OCI-LY7 (cell line): ENCODE measurements at regions not wholly inside any gene's neighbourhood (a gene's known extent, or its start where the extent isn't known, plus 50 kb on each side); places are given as distances from the start of the nearest gene placed in this dataset.

Source experiments
- BruUV-seq: library from RNA; stranded (reverse); fragments of 400-500 nt; replicated peaks from 2 replicates; lab custom pipeline; 2021; lab: Mats Ljungman, UMichigan
- CTCF ChIA-PET: fragments of 300-600 bp; sonication (Branson Sonifier 250); formaldehyde crosslinking; loops from one replicate; lab custom pipeline; 2022; ENCODE audit warnings: antibody characterized with exemption; ENCODE audit not compliant: unreplicated experiment; lab: Charles Lee
- POLR2A ChIA-PET: fragments of 300-600 bp; sonication (Branson Sonifier 250); formaldehyde crosslinking; loops from one replicate; lab custom pipeline; 2022; ENCODE audit warnings: antibody characterized with exemption; lab: Charles Lee
- DNase-seq: peaks from one replicate; pipeline ENCODE4 v3.0.0-alpha.2; 2015; ENCODE audit warnings: low spot score
- H2AFZ ChIP-seq: fragments of 200-600 bp; sonication (generic), shearing (Covaris generic); 2 replicates; pipeline ENCODE4 v1.6.1; 2014; ENCODE audit warnings: mild to moderate bottlenecking, antibody characterized with exemption, low read length, moderate library complexity
- H3K27ac ChIP-seq: fragments of 200-600 bp; sonication (generic); 2 replicates; pipeline ENCODE4 v1.5.1; 2014; ENCODE audit warnings: mixed run types, low read depth, mild to moderate bottlenecking, moderate library complexity, low read length, inconsistent platforms; ENCODE audit not compliant: poor library complexity, severe bottlenecking
- H3K36me3 ChIP-seq: fragments of 200-600 bp; sonication (generic); 2 replicates; pipeline ENCODE4 v1.6.1; 2014; ENCODE audit warnings: mild to moderate bottlenecking, antibody characterized with exemption, low read length, moderate library complexity, mixed read lengths; ENCODE audit not compliant: insufficient read depth
- H3K4me1 ChIP-seq: fragments of 200-600 bp; sonication (generic); 2 replicates; pipeline ENCODE4 v1.5.1; 2014; ENCODE audit warnings: mild to moderate bottlenecking, low read length; ENCODE audit not compliant: insufficient read depth, poor library complexity, severe bottlenecking
- H3K4me2 ChIP-seq: fragments of 200-600 bp; sonication (generic); 2 replicates; pipeline ENCODE4 v1.6.1; 2014; ENCODE audit warnings: mild to moderate bottlenecking, low read length
- H3K4me3 ChIP-seq: fragments of 200-600 bp; sonication (generic); 2 replicates; pipeline ENCODE4 v1.5.1; 2014; ENCODE audit warnings: mild to moderate bottlenecking, low read depth, low read length; ENCODE audit not compliant: poor library complexity, severe bottlenecking
- H3K79me2 ChIP-seq: fragments of 200-600 bp; sonication (generic); 2 replicates; pipeline ENCODE4 v1.6.1; 2016; ENCODE audit warnings: low read depth, mild to moderate bottlenecking, low read length, moderate library complexity, mixed read lengths; ENCODE audit not compliant: insufficient read depth
- H3K9me2 ChIP-seq: fragments of 200-600 bp; sonication (generic); 2 replicates; pipeline ENCODE4 v1.6.1; 2016; ENCODE audit warnings: mild to moderate bottlenecking, low read length, mixed read lengths; ENCODE audit not compliant: insufficient read depth
- H3K9me3 ChIP-seq: fragments of 200-600 bp; sonication (generic); 2 replicates; pipeline ENCODE4 v1.6.1; 2014; ENCODE audit warnings: mild to moderate bottlenecking, mixed run types, low read length, mixed read lengths
- H4K20me1 ChIP-seq: fragments of 200-600 bp; sonication (generic); 2 replicates; pipeline ENCODE4 v1.6.1; 2014; ENCODE audit warnings: mild to moderate bottlenecking, antibody characterized with exemption, low read length, moderate library complexity, mixed read lengths; ENCODE audit not compliant: insufficient read depth
- EZH2phosphoT487 ChIP-seq: fragments of 200-600 bp; sonication (generic); IDR thresholded peaks from 2 replicates; pipeline ENCODE4 v1.6.1; 2018; ENCODE audit warnings: low read depth, borderline replicate concordance, mild to moderate bottlenecking, mixed run types, antibody characterized with exemption, low read length, moderate library complexity, mixed read lengths
- intact Hi-C: fragments of 100-400 bp; cut with micrococcal nuclease; formaldehyde crosslinking; loops from one replicate; pipeline ENCODE4 v1.10.0; 2022; ENCODE audit not compliant: unreplicated experiment
- TF ChIP-seq, protein P1 (sequence below): fragments of 200-600 bp; sonication (generic); conservative IDR thresholded peaks from 2 replicates; pipeline ENCODE4 v1.5.1; 2014; ENCODE audit warnings: mild to moderate bottlenecking, antibody characterized with exemption, low read length, moderate library complexity, mixed read lengths

DNA sequence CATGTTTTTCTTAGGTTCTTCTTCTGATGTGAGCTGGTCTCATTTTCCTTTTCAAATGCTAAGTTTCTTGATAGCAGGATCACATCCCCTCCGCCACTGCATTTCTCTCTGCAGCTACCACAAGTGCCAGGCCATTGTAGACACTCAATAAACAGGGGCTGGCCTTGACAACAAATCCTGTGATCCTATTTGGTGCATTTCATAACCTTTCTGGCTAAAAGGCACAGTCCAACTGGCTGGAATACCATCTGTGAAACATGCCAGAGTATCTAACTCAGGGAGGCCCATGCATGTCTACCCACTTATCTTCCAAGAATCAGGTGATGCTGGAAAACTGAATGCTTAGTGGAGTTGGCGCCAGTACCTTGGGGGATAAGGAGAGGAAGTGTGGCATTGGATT is 85.2 kb upstream of the NR2F2 start:
- no peaks in the 10 kb centered on the region for H3K9me3 ChIP-seq
- no peaks in the 10 kb centered on the region for H4K20me1 ChIP-seq
- BruUV-seq, result no TSS peak
- no peak for DNase-seq
- no peak overlapping the region for H3K4me2 ChIP-seq
- ChIA-PET POLR2A (no interaction called here), CTCF (no interaction called here)
- no peaks in the 10 kb centered on the region for H3K9me2 ChIP-seq
- no peak overlapping the region for H3K27ac ChIP-seq
- no peaks in the 10 kb centered on the region for H3K36me3 ChIP-seq
- no peak overlapping the region for H2AFZ ChIP-seq
- intact Hi-C loops, result no loop called here
- no peaks in the 10 kb centered on the region for H3K79me2 ChIP-seq
- H3K4me1 ChIP-seq, result no peaks in the 10 kb centered on the region
- no peak overlapping the region for H3K4me3 ChIP-seq
- no peak for TF ChIP-seq EZH2phosphoT487
- TF ChIP-seq, protein P1, sequence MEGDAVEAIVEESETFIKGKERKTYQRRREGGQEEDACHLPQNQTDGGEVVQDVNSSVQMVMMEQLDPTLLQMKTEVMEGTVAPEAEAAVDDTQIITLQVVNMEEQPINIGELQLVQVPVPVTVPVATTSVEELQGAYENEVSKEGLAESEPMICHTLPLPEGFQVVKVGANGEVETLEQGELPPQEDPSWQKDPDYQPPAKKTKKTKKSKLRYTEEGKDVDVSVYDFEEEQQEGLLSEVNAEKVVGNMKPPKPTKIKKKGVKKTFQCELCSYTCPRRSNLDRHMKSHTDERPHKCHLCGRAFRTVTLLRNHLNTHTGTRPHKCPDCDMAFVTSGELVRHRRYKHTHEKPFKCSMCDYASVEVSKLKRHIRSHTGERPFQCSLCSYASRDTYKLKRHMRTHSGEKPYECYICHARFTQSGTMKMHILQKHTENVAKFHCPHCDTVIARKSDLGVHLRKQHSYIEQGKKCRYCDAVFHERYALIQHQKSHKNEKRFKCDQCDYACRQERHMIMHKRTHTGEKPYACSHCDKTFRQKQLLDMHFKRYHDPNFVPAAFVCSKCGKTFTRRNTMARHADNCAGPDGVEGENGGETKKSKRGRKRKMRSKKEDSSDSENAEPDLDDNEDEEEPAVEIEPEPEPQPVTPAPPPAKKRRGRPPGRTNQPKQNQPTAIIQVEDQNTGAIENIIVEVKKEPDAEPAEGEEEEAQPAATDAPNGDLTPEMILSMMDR, result no peak

DNA sequence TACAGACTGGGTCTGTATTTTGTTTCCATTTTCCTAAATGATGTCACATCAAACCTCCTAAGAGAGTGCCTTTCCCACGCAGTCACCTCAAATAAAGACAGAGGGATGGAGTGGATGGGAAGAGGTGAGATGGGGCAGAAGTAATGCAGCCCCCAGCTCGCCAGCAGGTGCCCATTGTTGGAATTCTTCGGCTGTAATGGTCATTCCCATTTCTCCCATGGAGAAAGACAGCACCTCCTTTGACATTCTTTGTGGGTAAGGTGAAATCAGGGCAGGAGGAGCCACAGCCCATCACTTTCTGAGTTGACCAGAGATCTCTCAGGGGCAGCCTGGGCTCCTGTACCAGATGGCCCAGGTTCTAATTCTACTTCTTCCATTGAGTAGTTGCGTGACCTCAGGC is 84.4 kb upstream of the NR2F2 start:
- Histone ChIP-seq H3K4me2 (no peak overlapping the region), H3K9me2 (no peaks in the 10 kb centered on the region), H3K9me3 (no peaks in the 10 kb centered on the region), H4K20me1 (no peaks in the 10 kb centered on the region), H2AFZ (no peak overlapping the region), H3K36me3 (no peaks in the 10 kb centered on the region), H3K4me3 (no peak overlapping the region), H3K4me1 (no peaks in the 10 kb centered on the region), H3K79me2 (no peaks in the 10 kb centered on the region), H3K27ac (no peak overlapping the region)
- ChIA-PET POLR2A (no interaction called here), CTCF (no interaction called here)
- intact Hi-C loops, result no loop called here
- TF ChIP-seq EZH2phosphoT487, result no peak
- TF ChIP-seq, protein P1, result no peak
- BruUV-seq, result no TSS peak
- no peak for DNase-seq

DNA sequence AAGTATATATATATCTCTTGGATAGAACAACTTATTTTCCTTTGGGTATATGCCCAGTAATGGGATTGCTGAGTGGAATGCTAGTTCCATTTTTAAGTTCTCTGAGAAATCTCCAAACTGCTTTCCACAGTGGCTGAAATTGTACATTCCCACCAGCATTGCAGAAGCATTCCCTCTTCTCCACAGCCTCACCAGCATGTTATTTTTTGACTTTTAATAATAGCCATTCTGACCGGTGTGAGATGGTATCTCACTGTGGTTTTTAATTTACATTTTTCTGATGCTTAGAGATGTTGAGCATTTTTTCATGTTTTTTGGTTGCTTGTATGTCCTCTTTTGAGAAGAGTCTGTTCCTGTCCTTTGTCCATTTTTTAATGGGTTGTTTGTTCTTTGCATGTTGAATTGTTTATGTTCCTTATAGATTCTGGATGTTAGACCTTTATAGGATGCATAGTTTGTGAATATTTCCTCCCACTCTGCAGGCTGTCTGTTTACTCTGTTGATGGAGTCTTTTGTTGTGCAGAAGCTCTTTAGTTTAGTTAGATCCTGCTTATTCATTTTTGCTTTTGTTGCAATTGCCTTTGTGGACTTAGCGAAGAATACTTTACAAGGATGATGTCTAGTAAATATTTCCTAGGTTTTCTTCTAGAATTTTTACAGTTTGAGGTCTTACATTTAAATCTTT is 82.7 kb upstream of the NR2F2 start:
- Histone ChIP-seq H3K4me2 (no peak overlapping the region), H3K36me3 (no peaks in the 10 kb centered on the region), H3K4me1 (no peaks in the 10 kb centered on the region), H3K4me3 (no peak overlapping the region), H3K79me2 (no peaks in the 10 kb centered on the region), H3K9me3 (no peaks in the 10 kb centered on the region), H3K9me2 (no peaks in the 10 kb centered on the region), H2AFZ (no peak overlapping the region), H3K27ac (no peak overlapping the region), H4K20me1 (no peaks in the 10 kb centered on the region)
- intact Hi-C loops, result no loop called here
- TF ChIP-seq EZH2phosphoT487, result no peak
- TF ChIP-seq, protein P1, result no peak
- POLR2A ChIA-PET, result no interaction called here
- DNase-seq, result no peak
- BruUV-seq, result no TSS peak
- CTCF ChIA-PET, result no interaction called here
